ENCODE measurements at regions not wholly inside any gene's neighbourhood (a gene's known extent, or its start where the extent isn't known, plus 50 kb on each side); places are given as distances from the start of the nearest gene placed in this dataset.
"Not testable (repeated sequence)": the region's sequence is repeated elsewhere in the genome, so short reads cannot be mapped to it uniquely, and the experiment has no call there.

GRCh38 chr21:28018741-28019669 lies 973.7 kb downstream of the LTN1 start:
- no peak overlapping the region for H3K4me3 ChIP-seq
- no peak overlapping the region for H3K27ac ChIP-seq
- no peak for DNase-seq (ENCODE audit: low spot score)

DNA sequence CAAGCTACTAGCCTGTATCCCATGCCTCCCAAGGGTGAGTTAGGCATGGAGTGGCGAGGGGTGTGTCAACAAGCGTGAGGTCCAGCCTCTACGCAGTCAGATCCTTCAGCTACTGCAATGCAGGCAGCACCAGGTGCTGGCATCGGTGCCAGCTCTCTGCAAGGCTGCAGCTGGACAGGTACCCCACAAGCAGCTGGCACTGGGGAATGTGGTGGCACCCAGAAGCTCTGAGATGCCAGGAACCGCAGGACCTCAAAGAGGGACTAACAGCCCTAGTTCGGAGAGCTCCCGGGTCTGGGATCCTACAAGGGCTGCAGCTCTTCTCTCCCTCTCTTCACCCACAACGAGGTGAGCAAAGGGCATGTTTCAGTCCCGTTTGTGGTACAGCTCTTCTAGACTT lies 974.5 kb downstream of the LTN1 start:
- no peak for TF ChIP-seq CTCF (IDR thresholded peaks at IDR 0.05)
- Histone ChIP-seq H3K27ac (no peak overlapping the region), H3K4me3 (no peak overlapping the region)
- DNase-seq (ENCODE audit: low spot score), result no peak

More at GRCh38 chr21:28018741-28019669, 973.7 kb downstream of the LTN1 start:
- TF ChIP-seq CTCF (IDR thresholded peaks at IDR 0.05), result no peak

- Histone ChIP-seq H3K4me3 (no peak overlapping the region), H3K27ac (no peak overlapping the region)
- no peak for TF ChIP-seq CTCF (IDR thresholded peaks at IDR 0.05)
- no peak for DNase-seq (ENCODE audit: low spot score)
Measured at GRCh38 chr21:28016571-28016970, 976.1 kb downstream of the LTN1 start.

DNA sequence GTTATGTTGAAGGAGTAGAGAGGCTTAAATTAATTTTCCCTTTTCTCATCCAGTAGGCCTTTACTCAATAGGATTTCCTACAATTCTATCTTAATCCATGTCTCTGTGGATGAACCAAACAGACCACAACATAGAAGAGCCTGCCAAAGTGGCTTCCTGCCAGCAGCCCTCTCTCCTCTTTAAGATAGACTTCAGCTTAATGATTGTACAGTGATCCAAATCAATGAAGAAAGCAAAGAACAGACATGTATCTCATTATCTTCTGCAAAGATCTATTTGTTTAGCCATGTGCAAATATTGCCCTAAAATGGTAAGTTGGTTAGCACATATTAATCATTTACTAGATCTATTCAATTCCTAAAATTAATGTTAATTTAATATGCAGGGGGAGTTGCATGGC lies 979.6 kb downstream of the LTN1 start:
- H3K4me3 ChIP-seq; DNase-seq (ENCODE audit: low spot score); H3K27ac ChIP-seq: not testable (repeated sequence)

GRCh38 chr21:28011970-28012369 lies 980.7 kb downstream of the LTN1 start:
- DNase-seq (ENCODE audit: low spot score), result not testable (repeated sequence)

GRCh38 chr21:28008245-28008644 lies 984.4 kb downstream of the LTN1 start:
- not testable (repeated sequence) for H3K27ac ChIP-seq; DNase-seq (ENCODE audit: low spot score); H3K4me3 ChIP-seq

More at GRCh38 chr21:28011970-28012369, 980.7 kb downstream of the LTN1 start:
- not testable (repeated sequence) for H3K4me3 ChIP-seq, H3K27ac ChIP-seq

- not testable (repeated sequence) for DNase-seq (ENCODE audit: low spot score); H3K27ac ChIP-seq; H3K4me3 ChIP-seq
Measured at GRCh38 chr21:28003627-28004026, 989.0 kb downstream of the LTN1 start.

- not testable (repeated sequence) for H3K27ac ChIP-seq; DNase-seq (ENCODE audit: low spot score); H3K4me3 ChIP-seq
Measured at GRCh38 chr21:27996906-27997305, 995.8 kb downstream of the LTN1 start.

DNA sequence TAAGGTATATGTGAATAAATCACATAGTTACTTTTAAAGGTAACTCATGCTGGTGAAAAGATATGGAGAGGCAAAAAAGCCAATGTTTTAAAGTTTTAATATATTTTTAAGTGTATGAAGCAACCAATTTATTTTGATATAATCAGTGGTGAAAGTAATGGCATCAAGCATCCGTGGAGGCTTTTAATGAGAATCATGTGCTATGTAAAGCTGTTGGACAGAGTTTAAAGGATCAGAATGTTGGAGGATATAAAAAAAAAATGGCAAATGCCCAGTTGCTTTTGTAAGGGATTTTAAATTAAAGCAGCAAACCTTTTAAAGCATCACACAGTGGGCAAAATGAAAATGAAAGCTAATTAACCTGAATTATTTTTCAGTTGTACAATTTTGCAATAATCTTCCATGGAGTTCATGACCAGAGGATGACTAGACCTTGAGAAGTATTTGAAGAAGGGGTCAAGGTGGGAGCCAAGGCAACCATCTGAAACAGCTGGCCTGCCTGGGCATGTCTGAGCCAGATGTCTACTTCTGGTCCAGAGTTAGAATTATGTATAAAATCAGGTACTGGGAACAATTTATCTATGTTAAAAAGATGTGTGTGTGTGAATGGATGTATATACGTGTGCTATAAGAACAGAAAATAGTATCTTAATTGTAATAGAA lies 1007.9 kb downstream of the LTN1 start:
- H3K27ac ChIP-seq; H3K4me3 ChIP-seq; DNase-seq (ENCODE audit: low spot score): not testable (repeated sequence)

- not testable (repeated sequence) for H3K27ac ChIP-seq; H3K4me3 ChIP-seq; DNase-seq (ENCODE audit: low spot score)
Measured at GRCh38 chr21:27979446-27979845, 1012.6 kb upstream of the ADAMTS5 start.

GRCh38 chr21:27975514-27975913 lies 1008.6 kb upstream of the ADAMTS5 start:
- TF ChIP-seq CTCF (IDR thresholded peaks at IDR 0.05), result no peak
- H3K4me3 ChIP-seq, result no peak overlapping the region
- DNase-seq (ENCODE audit: low spot score), result no peak
- no peak overlapping the region for H3K27ac ChIP-seq

DNA sequence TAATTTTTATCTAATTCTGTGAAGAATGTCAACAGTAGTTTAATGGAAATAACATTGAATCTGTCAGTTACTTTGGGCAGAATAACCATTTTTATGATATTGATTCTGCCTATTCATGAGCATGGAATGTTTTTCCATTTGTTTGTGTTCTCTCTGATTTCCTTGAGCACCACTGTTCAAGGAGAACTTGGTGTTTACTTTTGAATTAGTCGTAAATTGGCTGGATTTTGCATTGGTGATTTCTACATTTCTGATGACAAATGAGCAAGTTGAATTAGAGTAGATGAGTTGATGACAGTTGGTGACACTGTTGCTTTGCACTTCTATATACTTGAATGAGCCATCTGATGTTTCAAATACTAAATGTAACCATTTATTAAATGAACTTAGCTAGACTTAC lies 1007.3 kb upstream of the ADAMTS5 start:
- DNase-seq (ENCODE audit: low spot score); H3K4me3 ChIP-seq: not testable (repeated sequence)

GRCh38 chr21:27968240-27968639 lies 1001.4 kb upstream of the ADAMTS5 start:
- not testable (repeated sequence) for H3K4me3 ChIP-seq; DNase-seq (ENCODE audit: low spot score); H3K27ac ChIP-seq

More for the DNA sequence above, 1007.3 kb upstream of the ADAMTS5 start:
- H3K27ac ChIP-seq, result not testable (repeated sequence)

Data from coronary artery (tissue), 2 donors.